Endothelial cell (in vitro differentiated cells): ENCODE measurements at regions not wholly inside any gene's neighbourhood (a gene's known extent, or its start where the extent isn't known, plus 50 kb on each side); places are given as distances from the start of the nearest gene placed in this dataset.

Experiments
- DNase-seq: peaks from one replicate; pipeline ENCODE4 v3.0.0; 2021; ENCODE audit warnings: low spot score
- H3K27ac Mint-ChIP-seq: one replicate; pipeline ENCODE4 v1.8.0; 2021; ENCODE audit warnings: mixed read lengths, inconsistent platforms; ENCODE audit not compliant: unreplicated experiment
- H3K27me3 Mint-ChIP-seq: one replicate; pipeline ENCODE4 v1.8.0; 2021; ENCODE audit warnings: mild to moderate bottlenecking, moderate library complexity, mixed read lengths, inconsistent platforms; ENCODE audit not compliant: unreplicated experiment
- H3K36me3 Mint-ChIP-seq: one replicate; pipeline ENCODE4 v1.8.0; 2021; ENCODE audit warnings: mild to moderate bottlenecking, low read depth, mixed read lengths, inconsistent platforms; ENCODE audit not compliant: unreplicated experiment
- H3K4me1 Mint-ChIP-seq: one replicate; pipeline ENCODE4 v1.8.0; 2021; ENCODE audit warnings: mild to moderate bottlenecking, mixed read lengths, inconsistent platforms; ENCODE audit not compliant: unreplicated experiment
- H3K4me3 Mint-ChIP-seq: one replicate; pipeline ENCODE4 v1.8.0; 2021; ENCODE audit warnings: mild to moderate bottlenecking, mixed read lengths, inconsistent platforms; ENCODE audit not compliant: unreplicated experiment
- H3K9me3 Mint-ChIP-seq: one replicate; pipeline ENCODE4 v1.8.0; 2021; ENCODE audit warnings: mixed read lengths, inconsistent platforms; ENCODE audit not compliant: unreplicated experiment
- CTCF ChIP-seq: fragments of 200-600 bp; sonication (generic); IDR thresholded peaks from one replicate; pipeline ENCODE4 v1.5.0; 2021; ENCODE audit warnings: antibody characterized with exemption; ENCODE audit not compliant: unreplicated experiment

GRCh38 chr5:167413506-167413905 is 877.9 kb upstream of the WWC1 start:
- no peak overlapping the region for H3K4me3 Mint-ChIP-seq
- no peaks in the 10 kb centered on the region for H3K4me1 Mint-ChIP-seq
- TF ChIP-seq CTCF: no peak
- no peak overlapping the region for H3K27ac Mint-ChIP-seq
- no peaks in the 10 kb centered on the region for H3K9me3 Mint-ChIP-seq
- no peaks in the 10 kb centered on the region for H3K27me3 Mint-ChIP-seq
- H3K36me3 Mint-ChIP-seq: no peaks in the 10 kb centered on the region
- no peak for DNase-seq

- Mint-ChIP-seq H3K9me3 (no peaks in the 10 kb centered on the region), H3K4me3 (no peak overlapping the region), H3K27ac (no peak overlapping the region), H3K4me1 (no peaks in the 10 kb centered on the region), H3K36me3 (no peaks in the 10 kb centered on the region), H3K27me3 (no peaks in the 10 kb centered on the region)
- no peak for DNase-seq
- TF ChIP-seq CTCF: no peak
Observed at GRCh38 chr5:167414611-167415010, 876.8 kb upstream of the WWC1 start.

- H3K36me3 Mint-ChIP-seq: no peaks in the 10 kb centered on the region
- H3K9me3 Mint-ChIP-seq: no peaks in the 10 kb centered on the region
- DNase-seq: no peak
- H3K4me1 Mint-ChIP-seq: no peaks in the 10 kb centered on the region
- no peak for TF ChIP-seq CTCF
- no peak overlapping the region for H3K4me3 Mint-ChIP-seq
- H3K27ac Mint-ChIP-seq: no peak overlapping the region
- H3K27me3 Mint-ChIP-seq: no peaks in the 10 kb centered on the region
Observed at GRCh38 chr5:167415779-167416746, 875.4 kb upstream of the WWC1 start.

GRCh38 chr5:167417662-167418061 is 873.8 kb upstream of the WWC1 start:
- TF ChIP-seq CTCF: no peak
- no peak overlapping the region for H3K4me3 Mint-ChIP-seq
- no peak for DNase-seq
- H3K4me1 Mint-ChIP-seq: no peaks in the 10 kb centered on the region
- H3K27ac Mint-ChIP-seq: no peak overlapping the region
- no peaks in the 10 kb centered on the region for H3K36me3 Mint-ChIP-seq
- H3K9me3 Mint-ChIP-seq: no peaks in the 10 kb centered on the region
- H3K27me3 Mint-ChIP-seq: no peaks in the 10 kb centered on the region

- no peak overlapping the region for H3K27ac Mint-ChIP-seq
- H3K4me3 Mint-ChIP-seq: no peak overlapping the region
- no peak for DNase-seq
- H3K36me3 Mint-ChIP-seq: no peaks in the 10 kb centered on the region
- TF ChIP-seq CTCF: no peak
- H3K9me3 Mint-ChIP-seq: no peaks in the 10 kb centered on the region
- no peaks in the 10 kb centered on the region for H3K4me1 Mint-ChIP-seq
- H3K27me3 Mint-ChIP-seq: no peaks in the 10 kb centered on the region
Observed at GRCh38 chr5:167425161-167425560, 866.3 kb upstream of the WWC1 start.
